GM12878 (cell line): ENCODE measurements at regions not wholly inside any gene's neighbourhood (a gene's known extent, or its start where the extent isn't known, plus 50 kb on each side); places are given as distances from the start of the nearest gene placed in this dataset.

Experiments used
- GABPA ChIP-seq: IDR thresholded peaks from 2 replicates; pipeline ENCODE4 v1.6.1; 2014; ENCODE audit warnings: antibody characterized with exemption, low read depth, mild to moderate bottlenecking, inconsistent platforms
- NR2F1 ChIP-seq: fragments of 450-650 bp; conservative IDR thresholded peaks from 2 replicates; pipeline ENCODE4 v1.6.1; 2017; ENCODE audit warnings: mild to moderate bottlenecking
- TF ChIP-seq, protein P1 (sequence below), 3 experiments: IDR thresholded peaks in 2 of 3; conservative IDR thresholded peaks in 1 of 3; 2 replicates each; pipeline ENCODE4 v1.5.1; 2011; ENCODE audit warnings: low read depth in 3 of 3, low read length in 3 of 3, mild to moderate bottlenecking in 3 of 3, control low read depth in 2 of 3, moderate library complexity in 2 of 3, inconsistent platforms in 1 of 3, mixed read lengths in 1 of 3; ENCODE audit not compliant: control insufficient read depth in 2 of 3, insufficient read depth in 1 of 3; ENCODE audit errors: extremely low read depth in 1 of 3
- TF ChIP-seq, protein P2 (sequence below): fragments of 450-650 bp; formaldehyde crosslinking; IDR thresholded peaks from 2 replicates; pipeline ENCODE4 v1.4.0; 2020; ENCODE audit warnings: mild to moderate bottlenecking, moderate library complexity

DNA sequence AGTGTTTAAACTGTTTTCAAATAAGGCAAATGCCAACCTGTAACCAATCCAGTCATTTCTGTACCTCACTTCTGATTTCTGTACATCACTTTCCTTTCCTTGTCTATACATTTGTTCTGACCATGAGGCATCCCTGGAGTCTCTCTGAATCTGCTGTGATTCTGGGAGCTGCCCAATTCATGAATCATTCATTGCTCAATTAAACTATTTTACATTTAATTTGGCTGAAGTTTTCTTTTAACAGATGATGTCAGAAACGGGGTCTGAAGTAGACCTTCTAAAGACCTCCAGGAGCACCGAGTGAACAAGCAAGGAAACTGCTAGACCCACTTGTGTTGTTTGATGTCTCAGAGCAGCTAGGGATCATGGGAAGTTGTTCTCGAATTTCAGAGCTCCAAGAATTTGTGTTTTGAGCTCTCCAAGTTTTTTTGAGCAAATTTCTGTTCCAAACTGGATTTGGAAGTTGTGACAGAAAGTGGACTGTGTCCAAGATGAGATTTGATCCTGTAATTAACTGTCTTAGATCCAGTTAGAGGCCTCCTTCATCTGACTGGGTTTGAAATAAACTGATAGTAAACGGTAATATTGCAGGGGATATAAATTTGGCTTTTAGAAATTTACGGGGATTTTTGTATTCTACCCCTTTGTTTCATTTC is 490.8 kb upstream of the ST8SIA4 start:
- TF ChIP-seq NR2F1, result no peak
- TF ChIP-seq, protein P1, sequence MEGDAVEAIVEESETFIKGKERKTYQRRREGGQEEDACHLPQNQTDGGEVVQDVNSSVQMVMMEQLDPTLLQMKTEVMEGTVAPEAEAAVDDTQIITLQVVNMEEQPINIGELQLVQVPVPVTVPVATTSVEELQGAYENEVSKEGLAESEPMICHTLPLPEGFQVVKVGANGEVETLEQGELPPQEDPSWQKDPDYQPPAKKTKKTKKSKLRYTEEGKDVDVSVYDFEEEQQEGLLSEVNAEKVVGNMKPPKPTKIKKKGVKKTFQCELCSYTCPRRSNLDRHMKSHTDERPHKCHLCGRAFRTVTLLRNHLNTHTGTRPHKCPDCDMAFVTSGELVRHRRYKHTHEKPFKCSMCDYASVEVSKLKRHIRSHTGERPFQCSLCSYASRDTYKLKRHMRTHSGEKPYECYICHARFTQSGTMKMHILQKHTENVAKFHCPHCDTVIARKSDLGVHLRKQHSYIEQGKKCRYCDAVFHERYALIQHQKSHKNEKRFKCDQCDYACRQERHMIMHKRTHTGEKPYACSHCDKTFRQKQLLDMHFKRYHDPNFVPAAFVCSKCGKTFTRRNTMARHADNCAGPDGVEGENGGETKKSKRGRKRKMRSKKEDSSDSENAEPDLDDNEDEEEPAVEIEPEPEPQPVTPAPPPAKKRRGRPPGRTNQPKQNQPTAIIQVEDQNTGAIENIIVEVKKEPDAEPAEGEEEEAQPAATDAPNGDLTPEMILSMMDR (IDR thresholded peaks at IDR 0.05 in 2 of 3, conservative IDR thresholded peaks at IDR 0.05 in 1 of 3; ENCODE audit: control insufficient read depth in 2 of 3, extremely low read depth in 1 of 3, insufficient read depth in 1 of 3, low read depth in 3 of 3, low read length in 3 of 3), result no peak
- TF ChIP-seq, protein P2, sequence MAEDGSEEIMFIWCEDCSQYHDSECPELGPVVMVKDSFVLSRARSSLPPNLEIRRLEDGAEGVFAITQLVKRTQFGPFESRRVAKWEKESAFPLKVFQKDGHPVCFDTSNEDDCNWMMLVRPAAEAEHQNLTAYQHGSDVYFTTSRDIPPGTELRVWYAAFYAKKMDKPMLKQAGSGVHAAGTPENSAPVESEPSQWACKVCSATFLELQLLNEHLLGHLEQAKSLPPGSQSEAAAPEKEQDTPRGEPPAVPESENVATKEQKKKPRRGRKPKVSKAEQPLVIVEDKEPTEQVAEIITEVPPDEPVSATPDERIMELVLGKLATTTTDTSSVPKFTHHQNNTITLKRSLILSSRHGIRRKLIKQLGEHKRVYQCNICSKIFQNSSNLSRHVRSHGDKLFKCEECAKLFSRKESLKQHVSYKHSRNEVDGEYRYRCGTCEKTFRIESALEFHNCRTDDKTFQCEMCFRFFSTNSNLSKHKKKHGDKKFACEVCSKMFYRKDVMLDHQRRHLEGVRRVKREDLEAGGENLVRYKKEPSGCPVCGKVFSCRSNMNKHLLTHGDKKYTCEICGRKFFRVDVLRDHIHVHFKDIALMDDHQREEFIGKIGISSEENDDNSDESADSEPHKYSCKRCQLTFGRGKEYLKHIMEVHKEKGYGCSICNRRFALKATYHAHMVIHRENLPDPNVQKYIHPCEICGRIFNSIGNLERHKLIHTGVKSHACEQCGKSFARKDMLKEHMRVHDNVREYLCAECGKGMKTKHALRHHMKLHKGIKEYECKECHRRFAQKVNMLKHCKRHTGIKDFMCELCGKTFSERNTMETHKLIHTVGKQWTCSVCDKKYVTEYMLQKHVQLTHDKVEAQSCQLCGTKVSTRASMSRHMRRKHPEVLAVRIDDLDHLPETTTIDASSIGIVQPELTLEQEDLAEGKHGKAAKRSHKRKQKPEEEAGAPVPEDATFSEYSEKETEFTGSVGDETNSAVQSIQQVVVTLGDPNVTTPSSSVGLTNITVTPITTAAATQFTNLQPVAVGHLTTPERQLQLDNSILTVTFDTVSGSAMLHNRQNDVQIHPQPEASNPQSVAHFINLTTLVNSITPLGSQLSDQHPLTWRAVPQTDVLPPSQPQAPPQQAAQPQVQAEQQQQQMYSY (CRISPR knock-in tag), result no peak
- no peak for TF ChIP-seq GABPA
